Hepatocyte (in vitro differentiated cells): ENCODE measurements at regions not wholly inside any gene's neighbourhood (a gene's known extent, or its start where the extent isn't known, plus 50 kb on each side); places are given as distances from the start of the nearest gene placed in this dataset.

Experiments
- CTCF ChIP-seq: fragments of 200-600 bp; sonication (generic); IDR thresholded peaks from 2 replicates; pipeline ENCODE4 v1.5.1; 2016; ENCODE audit warnings: antibody characterized with exemption, mild to moderate bottlenecking; ENCODE audit not compliant: poor library complexity
- EZH2 ChIP-seq: fragments of 200-600 bp; sonication (generic); IDR thresholded peaks from 2 replicates; pipeline ENCODE4 v1.6.1; 2016; ENCODE audit warnings: antibody characterized with exemption, mild to moderate bottlenecking, borderline replicate concordance

- no peak for TF ChIP-seq EZH2
- TF ChIP-seq CTCF, result no peak
Measured at GRCh38 chr4:181018472-181018871, 1224.7 kb upstream of the TENM3 start.
